Neural cell (in vitro differentiated cells): ENCODE measurements at regions not wholly inside any gene's neighbourhood (a gene's known extent, or its start where the extent isn't known, plus 50 kb on each side); places are given as distances from the start of the nearest gene placed in this dataset.

Source experiments
- H2AFZ ChIP-seq: fragments of 200-600, 300-800 bp; sonication (generic), shearing (Covaris generic); 2 replicates; pipeline ENCODE4 v1.6.0; 2014; ENCODE audit warnings: low read depth, mild to moderate bottlenecking, antibody characterized with exemption, low read length, moderate library complexity
- H3F3A ChIP-seq: fragments of 200-600 bp; shearing (Covaris generic); 2 replicates; pipeline ENCODE4 v1.6.1; 2016; ENCODE audit warnings: mild to moderate bottlenecking, moderate library complexity, mixed read lengths, antibody characterized with exemption, low read length; ENCODE audit not compliant: insufficient read depth, poor library complexity, severe bottlenecking
- H3K27ac ChIP-seq: fragments of 200-600, 300-800 bp; sonication (generic), shearing (Covaris generic); 2 replicates; pipeline ENCODE4 v1.5.1; 2014; ENCODE audit warnings: mild to moderate bottlenecking, low read length, moderate library complexity
- H3K27me3 ChIP-seq: fragments of 300-800, 200-600 bp; sonication (generic), shearing (Covaris generic); 2 replicates; pipeline ENCODE4 v1.6.0; 2014; ENCODE audit warnings: mild to moderate bottlenecking, low read depth, low read length, moderate library complexity; ENCODE audit not compliant: insufficient read depth
- H3K36me3 ChIP-seq: fragments of 300-800, 200-600 bp; sonication (generic), shearing (Covaris generic); 2 replicates; pipeline ENCODE4 v1.5.1; 2014; ENCODE audit warnings: mild to moderate bottlenecking, antibody characterized with exemption, low read length, moderate library complexity; ENCODE audit not compliant: insufficient read depth
- H3K4me2 ChIP-seq: fragments of 300-800, 200-600 bp; sonication (generic), shearing (Covaris generic); 2 replicates; pipeline ENCODE4 v1.6.0; 2014; ENCODE audit warnings: mild to moderate bottlenecking, low read length
- H3K4me3 ChIP-seq: fragments of 300-800, 200-600 bp; sonication (generic), shearing (Covaris generic); 2 replicates; pipeline ENCODE4 v1.5.1; 2014; ENCODE audit warnings: mild to moderate bottlenecking, low read length, moderate library complexity
- H3K79me2 ChIP-seq: fragments of 200-600 bp; shearing (Covaris generic); replicated peaks from 2 replicates; pipeline ENCODE4 v1.6.0; 2014; ENCODE audit warnings: mild to moderate bottlenecking, low read length, moderate library complexity; ENCODE audit not compliant: insufficient read depth
- H3K9ac ChIP-seq: fragments of 300-800, 200-600 bp; sonication (generic), shearing (Covaris generic); 2 replicates; pipeline ENCODE4 v1.6.1; 2016; ENCODE audit warnings: mild to moderate bottlenecking, low read length, mixed read lengths
- H3K9me2 ChIP-seq: fragments of 200-600 bp; shearing (Covaris generic); 2 replicates; pipeline ENCODE4 v1.6.1; 2016; ENCODE audit warnings: mild to moderate bottlenecking, low read length, mixed read lengths; ENCODE audit not compliant: insufficient read depth
- H3K9me3 ChIP-seq: fragments of 200-600, 300-800 bp; sonication (generic), shearing (Covaris generic); 2 replicates; pipeline ENCODE4 v1.6.1; 2016; ENCODE audit warnings: mild to moderate bottlenecking, mixed run types, low read length, moderate library complexity, mixed read lengths
- H4K20me1 ChIP-seq: fragments of 200-600 bp; shearing (Covaris generic); 2 replicates; pipeline ENCODE4 v1.6.1; 2016; ENCODE audit warnings: mild to moderate bottlenecking, mixed run types; ENCODE audit not compliant: insufficient read depth
- EP300 ChIP-seq: fragments of 450-650 bp; conservative IDR thresholded peaks from 2 replicates; pipeline ENCODE4 v1.6.1; 2014; ENCODE audit warnings: antibody characterized with exemption, mild to moderate bottlenecking, moderate library complexity; ENCODE audit not compliant: poor library complexity, severe bottlenecking
- EZH2 ChIP-seq: fragments of 200-600, 300-800 bp; shearing (Covaris generic), sonication (generic); IDR thresholded peaks from 2 replicates; pipeline ENCODE4 v1.6.1; 2014; ENCODE audit warnings: antibody characterized with exemption, low read length, borderline replicate concordance, mild to moderate bottlenecking; ENCODE audit not compliant: insufficient read depth, poor library complexity, severe bottlenecking
- MXI1 ChIP-seq: fragments of 450-650 bp; conservative IDR thresholded peaks from 2 replicates; pipeline ENCODE4 v1.6.1; 2014; ENCODE audit warnings: antibody characterized with exemption, mild to moderate bottlenecking; ENCODE audit not compliant: poor library complexity, severe bottlenecking
- POLR2AphosphoS5 ChIP-seq: IDR thresholded peaks from 2 replicates; pipeline ENCODE4 v1.6.1; 2012
- RAD21 ChIP-seq: fragments of 450-650 bp; conservative IDR thresholded peaks from 2 replicates; pipeline ENCODE4 v1.6.1; 2014; ENCODE audit warnings: antibody characterized with exemption, mild to moderate bottlenecking, moderate library complexity
- REST ChIP-seq: IDR thresholded peaks from 2 replicates; pipeline ENCODE4 v1.6.1; 2012; ENCODE audit warnings: borderline replicate concordance
- SMC3 ChIP-seq: fragments of 450-650 bp; conservative IDR thresholded peaks from 2 replicates; pipeline ENCODE4 v1.6.1; 2014; ENCODE audit warnings: antibody characterized with exemption, mild to moderate bottlenecking, moderate library complexity; ENCODE audit not compliant: poor library complexity
- TAF1 ChIP-seq: IDR thresholded peaks from 2 replicates; pipeline ENCODE4 v1.6.1; 2012; ENCODE audit warnings: low read depth
- TF ChIP-seq, protein P1 (sequence below): fragments of 450-650 bp; IDR thresholded peaks from 2 replicates; pipeline ENCODE4 v1.5.1; 2014; ENCODE audit warnings: antibody characterized with exemption, mild to moderate bottlenecking, moderate library complexity; ENCODE audit not compliant: poor library complexity, severe bottlenecking

DNA sequence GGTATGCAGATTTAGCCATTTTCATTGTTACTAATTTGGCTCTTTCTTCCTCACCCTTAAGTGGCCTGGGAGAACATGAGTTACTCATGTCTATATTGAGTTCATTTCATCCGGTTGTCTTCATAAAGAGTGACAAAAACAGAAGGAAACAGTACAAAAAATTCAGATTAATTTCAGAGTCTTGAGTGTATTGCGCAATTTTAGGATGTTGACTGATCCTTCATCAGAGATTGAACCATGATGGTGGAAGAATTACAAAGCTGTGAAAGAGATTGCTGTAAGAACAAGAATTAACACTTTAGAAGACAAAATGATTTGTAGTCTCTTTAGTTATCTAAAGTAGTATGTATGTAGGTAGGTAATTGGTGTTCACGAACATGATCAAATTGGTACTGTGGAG is 194.0 kb upstream of the PPP1R3A start:
- no peaks in the 10 kb centered on the region for H3K36me3 ChIP-seq
- no peaks in the 10 kb centered on the region for H3K79me2 ChIP-seq
- H2AFZ ChIP-seq = no peak overlapping the region
- H3K27ac ChIP-seq = no peak overlapping the region
- H3K4me2 ChIP-seq = no peak overlapping the region
- no peak overlapping the region for H3K9ac ChIP-seq
- TF ChIP-seq, protein P1, sequence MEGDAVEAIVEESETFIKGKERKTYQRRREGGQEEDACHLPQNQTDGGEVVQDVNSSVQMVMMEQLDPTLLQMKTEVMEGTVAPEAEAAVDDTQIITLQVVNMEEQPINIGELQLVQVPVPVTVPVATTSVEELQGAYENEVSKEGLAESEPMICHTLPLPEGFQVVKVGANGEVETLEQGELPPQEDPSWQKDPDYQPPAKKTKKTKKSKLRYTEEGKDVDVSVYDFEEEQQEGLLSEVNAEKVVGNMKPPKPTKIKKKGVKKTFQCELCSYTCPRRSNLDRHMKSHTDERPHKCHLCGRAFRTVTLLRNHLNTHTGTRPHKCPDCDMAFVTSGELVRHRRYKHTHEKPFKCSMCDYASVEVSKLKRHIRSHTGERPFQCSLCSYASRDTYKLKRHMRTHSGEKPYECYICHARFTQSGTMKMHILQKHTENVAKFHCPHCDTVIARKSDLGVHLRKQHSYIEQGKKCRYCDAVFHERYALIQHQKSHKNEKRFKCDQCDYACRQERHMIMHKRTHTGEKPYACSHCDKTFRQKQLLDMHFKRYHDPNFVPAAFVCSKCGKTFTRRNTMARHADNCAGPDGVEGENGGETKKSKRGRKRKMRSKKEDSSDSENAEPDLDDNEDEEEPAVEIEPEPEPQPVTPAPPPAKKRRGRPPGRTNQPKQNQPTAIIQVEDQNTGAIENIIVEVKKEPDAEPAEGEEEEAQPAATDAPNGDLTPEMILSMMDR = no peak
- TF ChIP-seq EP300 (no peak), POLR2AphosphoS5 (no peak), MXI1 (no peak), RAD21 (no peak), EZH2 (no peak), SMC3 (no peak), TAF1 (no peak), REST (no peak)
- no peaks in the 10 kb centered on the region for H3K27me3 ChIP-seq
- no peaks in the 10 kb centered on the region for H3K9me3 ChIP-seq
- no peak overlapping the region for H3K4me3 ChIP-seq
- H3K9me2 ChIP-seq = no peaks in the 10 kb centered on the region
- H4K20me1 ChIP-seq = no peaks in the 10 kb centered on the region
- no peaks in the 10 kb centered on the region for H3F3A ChIP-seq

GRCh38 chr7:114110666-114111065 is 191.9 kb upstream of the PPP1R3A start:
- no peaks in the 10 kb centered on the region for H3F3A ChIP-seq
- H4K20me1 ChIP-seq = no peaks in the 10 kb centered on the region
- no peak overlapping the region for H2AFZ ChIP-seq
- H3K4me2 ChIP-seq = no peak overlapping the region
- H3K9ac ChIP-seq = no peak overlapping the region
- H3K9me3 ChIP-seq = no peaks in the 10 kb centered on the region
- H3K4me3 ChIP-seq = no peak overlapping the region
- H3K36me3 ChIP-seq = no peaks in the 10 kb centered on the region
- H3K9me2 ChIP-seq = no peaks in the 10 kb centered on the region
- no peak overlapping the region for H3K27ac ChIP-seq
- no peaks in the 10 kb centered on the region for H3K79me2 ChIP-seq
- no peak for TF ChIP-seq EZH2
- TF ChIP-seq EP300 = no peak
- no peak for TF ChIP-seq MXI1
- TF ChIP-seq REST = no peak
- TF ChIP-seq, protein P1 = no peak
- no peak for TF ChIP-seq POLR2AphosphoS5
- no peak for TF ChIP-seq TAF1
- no peak for TF ChIP-seq SMC3
- no peak for TF ChIP-seq RAD21
- H3K27me3 ChIP-seq = no peaks in the 10 kb centered on the region
